Germinal center (tissue), 1 donor: ENCODE measurements at regions not wholly inside any gene's neighbourhood (a gene's known extent, or its start where the extent isn't known, plus 50 kb on each side); places are given as distances from the start of the nearest gene placed in this dataset.
"Not testable (repeated sequence)": the region's sequence is repeated elsewhere in the genome, so short reads cannot be mapped to it uniquely, and the experiment has no call there.

Experiments
- DNase-seq: peaks from one replicate; pipeline ENCODE4 v3.0.0; 2012; ENCODE audit warnings: mixed read lengths, low spot score

- no peak for DNase-seq
These were observed 53.2 kb upstream of the SH3BP4 start for GRCh38 chr2:234898534-234899053.

GRCh38 chr2:234888442-234888841, 63.4 kb upstream of the SH3BP4 start:
- not testable (repeated sequence) for DNase-seq

GRCh38 chr2:234887195-234887594, 64.6 kb upstream of the SH3BP4 start:
- DNase-seq = no peak

GRCh38 chr2:234885886-234886285, 65.9 kb upstream of the SH3BP4 start:
- DNase-seq = no peak

DNA sequence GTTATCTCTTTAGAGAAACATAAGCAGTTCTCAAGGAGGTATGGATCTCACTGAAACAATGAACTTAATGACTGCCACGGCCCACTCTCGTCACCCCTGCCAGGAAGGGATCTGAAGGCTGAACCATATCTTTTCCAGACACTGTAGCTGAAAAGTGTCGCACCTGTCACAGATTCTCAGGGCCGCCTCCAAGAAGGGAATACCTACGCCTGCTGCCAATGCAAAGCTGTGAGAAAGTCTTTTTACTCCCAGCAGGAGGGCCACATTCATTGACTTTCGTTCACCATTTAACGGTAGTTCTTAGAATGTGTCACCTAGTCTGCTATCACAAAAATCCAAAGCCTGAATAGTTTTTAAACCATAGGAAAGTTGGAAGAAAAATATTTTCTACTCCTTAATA, 66.7 kb upstream of the SH3BP4 start:
- no peak for DNase-seq

- no peak for DNase-seq
These were observed 67.2 kb upstream of the SH3BP4 start for GRCh38 chr2:234884591-234884990.

DNA sequence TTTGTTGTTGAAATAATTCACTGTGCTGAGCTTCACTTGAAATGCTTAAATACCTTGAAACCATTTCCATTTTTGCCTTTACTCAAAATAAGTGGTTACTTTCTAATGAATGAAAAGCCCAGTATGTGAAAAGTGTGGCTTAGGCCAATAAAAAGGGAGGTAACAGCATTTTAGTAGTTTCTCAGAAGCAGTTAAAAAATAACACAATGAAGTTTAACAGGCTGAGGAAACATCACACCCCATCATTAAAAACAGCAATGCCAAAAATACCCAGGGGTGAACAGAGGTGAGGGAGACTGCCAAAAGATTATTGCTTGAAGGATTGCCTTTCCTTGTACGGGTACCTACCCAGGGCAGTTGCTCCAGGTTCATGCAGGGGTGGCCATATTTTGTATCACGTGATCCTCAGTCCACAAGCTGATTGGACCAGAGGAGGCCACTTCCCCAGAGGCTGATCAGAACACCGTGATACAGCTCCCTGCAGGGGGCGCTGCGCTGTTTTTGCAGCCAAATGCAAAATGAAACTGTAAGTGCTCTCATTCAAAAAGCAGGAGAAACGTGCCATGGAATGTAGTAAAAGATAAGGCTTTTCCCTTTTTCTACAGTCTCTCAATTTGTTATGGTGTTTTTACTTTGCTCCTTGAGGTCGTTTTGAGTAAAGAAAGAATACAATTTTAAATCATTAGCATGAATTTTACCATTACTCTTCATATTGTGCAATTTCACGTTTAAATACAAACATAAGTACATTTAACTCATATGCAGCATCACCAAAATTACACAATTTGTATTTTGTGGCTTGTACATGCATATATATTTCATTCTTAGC, 70.2 kb upstream of the SH3BP4 start:
- DNase-seq = peak; percentile 53

DNA sequence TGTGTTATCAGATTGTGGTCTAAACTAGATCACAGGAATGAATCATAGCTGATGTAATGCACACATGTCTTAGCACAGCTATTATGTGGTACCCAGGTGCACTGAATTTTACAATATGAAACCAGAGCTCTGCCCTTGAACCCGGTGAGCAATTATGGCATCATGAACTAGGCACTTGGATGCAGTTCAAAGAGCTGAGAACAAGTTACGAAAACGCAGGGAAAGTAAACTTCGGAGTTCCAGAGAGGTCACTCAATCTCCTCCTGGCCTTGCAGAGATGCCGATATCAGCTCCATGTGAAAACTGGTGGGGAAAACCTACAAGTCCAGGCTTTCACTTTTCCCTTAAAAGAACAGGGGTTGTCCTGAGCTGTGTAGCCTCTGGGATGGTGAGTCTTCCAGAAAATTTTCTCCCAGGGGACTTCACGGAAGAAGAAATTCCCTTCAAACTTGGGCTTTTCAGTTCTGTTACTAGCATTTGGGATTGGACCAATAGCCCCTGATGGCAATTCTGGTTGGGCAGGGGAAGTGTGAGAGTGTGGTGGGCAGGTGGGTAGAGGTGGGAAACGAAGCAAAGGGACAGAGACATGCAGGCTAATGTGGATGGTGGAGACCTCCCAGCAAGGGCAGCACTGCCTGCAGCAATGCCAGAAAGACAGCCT, 71.1 kb upstream of the SH3BP4 start:
- DNase-seq = no peak

- no peak for DNase-seq
These were observed 72.0 kb upstream of the SH3BP4 start for GRCh38 chr2:234879671-234880455.

- DNase-seq = not testable (repeated sequence)
These were observed 75.2 kb upstream of the SH3BP4 start for GRCh38 chr2:234876621-234877020.

DNA sequence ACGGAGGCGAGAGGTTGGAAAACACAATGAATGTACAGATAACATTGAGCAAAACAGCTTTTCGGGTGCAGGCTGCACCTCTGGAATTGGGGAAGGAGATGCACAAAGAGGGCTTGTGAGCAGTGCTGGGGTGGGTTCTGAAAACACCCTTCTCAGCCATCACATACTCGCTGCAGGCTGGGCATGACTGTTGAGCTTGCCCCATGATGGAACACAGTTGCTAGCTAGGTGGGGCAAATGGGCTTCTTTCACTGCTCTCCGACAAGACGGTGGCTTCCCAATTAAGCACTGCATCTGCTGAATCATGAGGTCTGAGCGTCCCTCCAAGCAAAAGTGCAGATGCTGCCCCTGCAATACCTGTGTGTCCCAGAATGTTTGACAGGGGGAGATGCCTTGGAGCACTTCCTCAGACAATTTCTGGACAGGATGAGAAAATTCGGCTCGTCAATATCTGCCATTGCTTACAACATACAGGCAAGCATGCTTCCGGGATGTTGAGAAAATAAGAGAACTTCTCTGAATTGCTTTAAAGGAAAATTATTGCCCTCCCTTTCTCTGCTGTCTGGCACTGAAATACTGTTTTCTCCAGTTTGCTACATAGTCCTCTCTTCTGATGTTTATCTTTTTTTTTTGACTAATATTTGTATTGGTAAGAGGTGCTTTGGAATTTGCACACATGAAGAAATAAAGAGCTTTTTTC, 77.3 kb upstream of the SH3BP4 start:
- no peak for DNase-seq

DNA sequence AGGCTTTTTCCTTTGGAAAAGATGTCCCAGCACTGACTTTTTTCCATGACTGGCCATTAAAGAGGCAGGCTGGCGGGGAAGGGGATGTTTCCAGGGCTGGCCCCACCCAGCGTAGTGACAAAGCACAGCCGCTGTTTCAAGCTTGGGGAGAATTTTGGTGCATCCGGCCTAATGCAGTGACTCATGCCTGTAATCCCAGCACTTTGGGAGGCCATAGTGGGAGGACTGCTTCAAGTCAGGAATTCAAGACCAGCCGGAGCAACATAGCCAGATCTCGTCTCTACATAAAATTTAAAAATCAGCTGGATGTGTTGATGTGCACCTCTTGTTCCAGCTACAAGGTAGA, 78.0 kb upstream of the SH3BP4 start:
- DNase-seq = no peak

DNA sequence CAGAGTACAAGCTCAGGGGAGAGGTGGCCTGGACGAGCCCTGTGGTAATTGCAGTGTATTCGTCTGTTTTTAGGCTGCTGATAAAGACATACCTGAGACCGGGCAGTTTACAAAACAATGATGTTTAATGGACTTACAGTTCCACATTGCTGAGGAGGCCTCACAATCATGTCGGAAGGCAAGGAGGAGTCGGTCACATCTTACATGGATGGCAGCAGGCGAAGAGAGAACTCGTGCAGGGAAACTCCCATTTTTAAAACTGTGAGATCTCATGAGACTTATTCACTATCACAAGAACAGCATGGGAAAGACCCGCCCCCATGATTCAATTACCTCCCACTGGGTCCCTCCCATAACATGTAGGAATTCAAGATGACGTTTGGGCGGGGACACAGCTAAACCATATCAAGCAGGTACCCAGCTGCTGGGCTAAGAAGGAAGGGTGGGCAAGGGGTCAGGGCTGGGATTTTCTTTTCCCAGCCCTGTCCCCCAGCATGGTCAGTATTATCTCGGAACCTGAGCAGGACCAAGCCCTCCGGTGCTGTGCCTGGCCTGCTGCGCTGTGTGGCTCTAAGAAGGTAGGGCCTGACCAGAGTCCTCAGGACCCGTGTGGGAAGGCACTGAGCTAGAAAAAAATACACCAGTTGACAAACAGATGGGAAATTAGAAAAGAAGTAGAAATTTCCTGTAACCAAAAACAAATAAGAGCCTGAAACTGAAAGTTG, 78.6 kb upstream of the SH3BP4 start:
- DNase-seq = no peak

GRCh38 chr2:234869969-234870368, 81.8 kb upstream of the SH3BP4 start:
- no peak for DNase-seq

DNA sequence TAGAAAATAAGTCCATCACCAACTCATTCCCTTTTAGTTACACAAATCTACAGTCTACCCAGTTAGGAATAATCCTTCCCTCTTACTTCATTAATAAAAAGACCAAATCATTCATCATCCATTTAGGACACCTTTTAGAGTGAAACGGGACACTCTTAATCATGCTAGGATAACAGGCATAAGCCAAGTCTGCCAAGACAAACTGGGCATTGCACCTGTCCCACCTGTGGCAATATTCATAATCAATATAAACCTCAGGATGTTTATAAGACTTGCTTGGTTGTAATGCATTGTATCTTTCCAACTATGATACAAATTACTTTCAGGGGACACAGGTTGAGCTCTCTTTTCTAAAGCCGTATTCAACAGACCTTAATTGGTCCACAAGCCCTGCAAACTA, 82.7 kb upstream of the SH3BP4 start:
- DNase-seq = no peak

DNA sequence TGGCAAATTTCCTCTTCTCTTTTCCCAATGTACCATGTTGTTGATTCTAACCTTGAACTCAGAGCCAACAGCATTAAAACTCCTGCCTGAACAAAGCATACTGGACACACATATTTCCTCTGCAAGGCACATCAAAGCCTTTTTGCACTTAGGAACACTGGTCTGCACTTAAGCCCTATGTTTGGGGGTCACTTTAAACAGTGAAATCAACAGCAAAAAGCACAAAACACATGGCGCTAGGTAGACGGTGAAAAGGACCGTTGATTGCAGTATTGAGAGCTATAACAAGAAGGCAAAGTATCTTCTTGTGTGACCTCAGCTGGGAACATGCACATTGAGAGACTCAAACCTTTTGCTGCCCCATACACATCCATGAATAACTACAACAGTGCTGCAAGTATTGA, 83.9 kb upstream of the SH3BP4 start:
- DNase-seq = no peak

- no peak for DNase-seq
These were observed 86.2 kb upstream of the SH3BP4 start for GRCh38 chr2:234865586-234865985.

GRCh38 chr2:234865040-234865439, 86.8 kb upstream of the SH3BP4 start:
- DNase-seq = no peak

- no peak for DNase-seq
These were observed 87.3 kb upstream of the SH3BP4 start for GRCh38 chr2:234864506-234864905.

DNA sequence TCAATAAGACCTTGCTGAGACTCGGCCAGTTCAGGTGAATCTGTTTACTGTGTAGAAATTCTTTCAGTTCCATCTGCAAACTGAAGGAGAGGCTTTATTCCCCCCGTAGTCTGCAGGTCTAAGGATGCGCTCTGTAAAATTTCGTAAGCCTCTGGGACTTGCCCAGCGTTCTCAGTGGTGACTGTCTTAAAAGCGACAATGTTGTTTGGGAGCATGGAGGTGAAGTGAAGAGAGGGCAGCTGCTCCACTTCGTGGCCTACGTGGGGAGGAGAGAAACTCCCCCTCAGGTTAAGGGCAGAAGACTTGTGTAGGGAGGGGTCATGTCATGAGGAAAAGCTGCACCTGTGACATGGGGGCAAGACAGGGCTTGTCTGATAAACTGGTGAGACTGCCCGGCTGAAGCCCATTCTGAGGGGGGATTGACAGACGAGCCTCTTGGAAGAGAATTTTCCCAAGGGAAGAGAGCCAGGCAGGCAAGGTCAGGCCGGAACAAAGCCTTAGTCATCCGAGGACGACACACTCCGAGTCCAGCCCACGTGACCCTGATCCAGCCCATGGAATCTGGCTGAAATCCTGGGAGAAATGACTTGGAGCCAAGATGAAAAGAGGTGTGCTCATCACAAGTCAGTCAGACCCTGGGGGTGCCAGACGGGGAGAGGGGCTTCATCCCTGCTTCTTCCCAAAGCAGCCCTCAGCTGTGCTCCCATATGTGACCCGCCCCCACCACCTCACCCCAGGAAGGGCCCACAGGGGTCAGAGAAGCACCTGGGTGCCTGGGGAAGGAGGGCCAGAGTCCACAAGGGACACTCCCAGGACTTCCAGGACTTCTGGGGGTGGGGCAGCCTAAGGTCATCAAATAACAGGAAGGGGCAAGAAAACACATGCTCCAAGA, 88.5 kb upstream of the SH3BP4 start:
- no peak for DNase-seq
